Ishikawa (cell line): ENCODE measurements at regions not wholly inside any gene's neighbourhood (a gene's known extent, or its start where the extent isn't known, plus 50 kb on each side); places are given as distances from the start of the nearest gene placed in this dataset.

Experiments
- CEBPB ChIP-seq: IDR thresholded peaks from 2 replicates; pipeline ENCODE4 v1.6.1; 2012
- EGR1 ChIP-seq: IDR thresholded peaks from 2 replicates; pipeline ENCODE4 v1.6.1; 2012
- EP300 ChIP-seq: IDR thresholded peaks from 2 replicates; pipeline ENCODE4 v1.6.1; 2012; ENCODE audit warnings: borderline replicate concordance
- FOXM1 ChIP-seq: IDR thresholded peaks from 2 replicates; pipeline ENCODE4 v1.6.1; 2012; ENCODE audit warnings: low read depth, borderline replicate concordance
- NFIC ChIP-seq: IDR thresholded peaks from 2 replicates; pipeline ENCODE4 v1.6.1; 2012
- RAD21 ChIP-seq: IDR thresholded peaks from 2 replicates; pipeline ENCODE4 v1.6.1; 2012; ENCODE audit warnings: low read depth
- REST ChIP-seq: IDR thresholded peaks from 2 replicates; pipeline ENCODE4 v1.6.1; 2012; ENCODE audit warnings: low read depth, mild to moderate bottlenecking
- TAF1 ChIP-seq: IDR thresholded peaks from 2 replicates; pipeline ENCODE4 v1.6.1; 2012; ENCODE audit warnings: low read depth, mild to moderate bottlenecking
- TCF12 ChIP-seq: IDR thresholded peaks from 2 replicates; pipeline ENCODE4 v1.6.1; 2012; ENCODE audit warnings: low read depth
- YY1 ChIP-seq: IDR thresholded peaks from 2 replicates; pipeline ENCODE4 v1.6.1; 2012; ENCODE audit warnings: low read depth
- ZBTB7A ChIP-seq: IDR thresholded peaks from 2 replicates; pipeline ENCODE4 v1.6.1; 2012; ENCODE audit warnings: low read depth
- TF ChIP-seq, protein P1 (sequence below): IDR thresholded peaks from 2 replicates; pipeline ENCODE4 v1.6.1; 2012

DNA sequence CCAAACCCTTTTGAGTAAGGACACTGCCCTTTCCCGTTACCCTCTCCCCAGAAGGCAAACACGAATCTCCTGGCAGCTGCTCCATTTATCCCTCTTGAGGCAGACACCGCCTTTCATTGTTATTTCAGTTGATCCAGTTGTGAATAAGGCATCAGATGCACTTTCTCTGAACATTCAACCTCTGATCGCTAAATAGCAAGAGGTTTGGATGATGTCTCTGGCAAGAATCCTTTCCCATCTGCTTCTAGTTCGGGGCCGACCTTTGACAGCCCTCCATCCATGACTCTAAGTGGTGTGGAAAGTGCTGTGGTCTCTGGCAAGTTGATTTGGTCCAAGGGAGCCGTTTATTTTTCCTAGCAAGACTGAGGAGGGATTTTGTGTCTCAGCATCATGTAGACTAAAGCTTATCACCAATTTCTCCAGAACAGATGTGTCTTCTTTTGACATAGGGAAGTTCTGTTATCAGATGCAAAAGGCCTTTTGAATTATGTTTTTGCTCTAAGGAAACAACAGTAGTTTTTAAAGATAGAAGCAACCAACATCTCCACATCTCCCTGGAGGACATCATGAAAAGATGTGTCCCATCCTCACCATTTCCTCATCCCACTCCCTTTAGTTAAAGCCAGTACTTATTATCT is 123.6 kb downstream of the CCDC34 start:
- TF ChIP-seq EGR1 (no peak), YY1 (no peak), FOXM1 (no peak), TAF1 (no peak), EP300 (no peak), RAD21 (no peak), NFIC (no peak), CEBPB (no peak), REST (no peak), TCF12 (no peak), ZBTB7A (no peak)
- TF ChIP-seq, protein P1, sequence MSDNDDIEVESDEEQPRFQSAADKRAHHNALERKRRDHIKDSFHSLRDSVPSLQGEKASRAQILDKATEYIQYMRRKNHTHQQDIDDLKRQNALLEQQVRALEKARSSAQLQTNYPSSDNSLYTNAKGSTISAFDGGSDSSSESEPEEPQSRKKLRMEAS, result no peak
